ENCODE measurements at regions not wholly inside any gene's neighbourhood (a gene's known extent, or its start where the extent isn't known, plus 50 kb on each side); places are given as distances from the start of the nearest gene placed in this dataset.

GRCh38 chr1:168865850-168866620 lies 137.0 kb upstream of the DPT start:
- TF ChIP-seq CTCF (IDR thresholded peaks at IDR 0.05; ENCODE audit: low read depth, low read length), result no peak
- no peak overlapping the region for H3K4me3 ChIP-seq (ENCODE audit: low read depth, low read length)

GRCh38 chr1:168867941-168868634 lies 139.1 kb upstream of the DPT start:
- TF ChIP-seq CTCF (IDR thresholded peaks at IDR 0.05; ENCODE audit: low read depth, low read length), result no peak
- H3K4me3 ChIP-seq (ENCODE audit: low read depth, low read length), result no peak overlapping the region

- H3K4me3 ChIP-seq (ENCODE audit: low read depth, low read length), result no peak overlapping the region
- TF ChIP-seq CTCF (IDR thresholded peaks at IDR 0.05; ENCODE audit: low read depth, low read length), result no peak
These were observed 142.5 kb upstream of the DPT start for GRCh38 chr1:168871531-168871930.

- no peak overlapping the region for H3K4me3 ChIP-seq (ENCODE audit: low read depth, low read length)
- TF ChIP-seq CTCF (IDR thresholded peaks at IDR 0.05; ENCODE audit: low read depth, low read length), result no peak
These were observed 146.8 kb upstream of the DPT start for GRCh38 chr1:168875831-168876230.

- no peak overlapping the region for H3K4me3 ChIP-seq (ENCODE audit: low read depth, low read length)
- TF ChIP-seq CTCF (IDR thresholded peaks at IDR 0.05; ENCODE audit: low read depth, low read length), result no peak
These were observed 147.8 kb upstream of the DPT start for GRCh38 chr1:168876830-168877229.

GRCh38 chr1:168879896-168880734 lies 151.1 kb upstream of the DPT start:
- no peak overlapping the region for H3K4me3 ChIP-seq (ENCODE audit: low read depth, low read length)
- TF ChIP-seq CTCF (IDR thresholded peaks at IDR 0.05; ENCODE audit: low read depth, low read length), result no peak

All from WI38 (cell line).